Inflammatory macrophage (primary cell): ENCODE measurements at regions not wholly inside any gene's neighbourhood (a gene's known extent, or its start where the extent isn't known, plus 50 kb on each side); places are given as distances from the start of the nearest gene placed in this dataset.

Experiments
- DNase-seq, 2 donors: peaks; one replicate each; pipeline ENCODE4 v3.0.0-alpha.2; 2020 to 2022

GRCh38 chr15:96073908-96074307, 256.6 kb upstream of the NR2F2 start:
- DNase-seq, result no peak

DNA sequence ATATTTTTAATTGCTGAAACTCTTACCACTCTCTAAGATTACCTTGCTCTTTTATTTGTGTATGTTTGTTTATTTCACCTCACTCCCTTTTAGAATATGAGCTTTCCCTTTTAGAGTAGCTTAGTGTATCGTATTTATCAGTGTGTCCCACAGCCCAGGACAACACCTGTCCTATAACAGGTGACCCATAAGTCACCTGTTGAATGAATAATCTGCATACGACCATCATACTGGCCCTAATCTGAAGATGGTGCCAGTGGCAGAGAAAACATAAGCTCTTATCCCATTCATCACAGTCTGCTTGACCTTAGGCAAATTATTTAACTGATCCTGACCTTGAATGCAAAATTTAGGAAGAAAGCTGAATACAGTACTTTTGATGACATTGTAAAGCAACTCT, 254.6 kb upstream of the NR2F2 start:
- no peak for DNase-seq

GRCh38 chr15:96076350-96076749, 254.2 kb upstream of the NR2F2 start:
- DNase-seq, result no peak

DNA sequence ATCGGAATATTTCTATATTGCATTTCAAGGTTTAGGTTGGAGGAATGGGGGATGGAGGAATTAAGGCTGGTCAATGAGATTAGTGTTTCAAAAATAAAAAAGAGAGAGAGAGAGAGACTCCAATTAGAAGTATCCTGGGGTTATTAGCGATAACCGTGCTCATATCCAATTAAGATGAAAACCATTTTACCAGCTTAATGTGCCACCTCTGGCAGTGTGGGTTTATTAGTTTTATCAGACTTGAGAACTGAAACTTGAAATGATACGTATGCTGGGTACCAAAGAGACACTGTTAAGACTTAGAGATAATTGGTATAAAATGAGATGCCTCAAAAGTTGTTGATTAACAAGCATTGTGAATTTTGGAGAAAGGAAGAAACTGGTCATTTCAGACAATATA, 251.5 kb upstream of the NR2F2 start:
- DNase-seq, result no peak

- DNase-seq, result no peak
Observed at GRCh38 chr15:96079882-96080281, 250.6 kb upstream of the NR2F2 start.

DNA sequence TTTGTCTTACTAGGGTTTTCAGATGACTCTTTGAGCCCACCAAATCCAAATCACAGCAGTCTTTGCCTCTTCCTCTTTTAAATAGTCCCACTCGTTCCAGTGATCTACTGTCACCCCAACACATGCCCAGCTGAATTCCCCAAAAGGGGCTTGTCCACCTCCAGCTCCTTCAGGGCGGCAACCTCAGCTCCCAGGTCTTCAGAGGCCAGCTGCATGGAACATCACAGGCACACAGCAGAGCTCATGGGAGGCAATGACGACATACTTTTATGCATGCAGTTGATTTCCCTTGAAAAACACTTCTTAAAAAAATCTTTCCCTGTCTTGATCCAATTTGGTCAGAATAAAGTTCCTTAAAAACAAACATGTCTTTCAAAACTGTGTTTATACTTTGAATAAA, 244.3 kb upstream of the NR2F2 start:
- no peak for DNase-seq

GRCh38 chr15:96087180-96087884, 243.2 kb upstream of the NR2F2 start:
- no peak for DNase-seq

DNA sequence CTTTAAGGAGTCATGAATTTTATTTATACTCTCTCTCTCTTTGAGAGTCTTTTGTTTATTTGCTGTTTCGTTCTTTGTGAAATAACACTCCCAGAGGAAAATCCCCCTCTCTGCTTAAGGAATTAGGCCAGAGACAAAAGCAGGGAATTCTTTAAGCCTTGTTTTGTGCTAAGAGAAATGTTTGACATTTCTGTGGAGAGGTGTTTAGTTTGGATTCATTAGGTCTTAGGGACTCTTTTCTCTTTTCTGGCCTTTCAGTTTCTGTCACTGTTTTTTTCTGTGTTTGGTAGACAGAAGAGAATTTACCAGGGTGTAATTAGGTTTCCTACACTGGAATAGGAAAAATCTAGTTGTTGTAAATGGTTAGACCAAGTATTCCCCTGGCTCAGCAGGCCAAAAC, 241.8 kb upstream of the NR2F2 start:
- no peak for DNase-seq

DNA sequence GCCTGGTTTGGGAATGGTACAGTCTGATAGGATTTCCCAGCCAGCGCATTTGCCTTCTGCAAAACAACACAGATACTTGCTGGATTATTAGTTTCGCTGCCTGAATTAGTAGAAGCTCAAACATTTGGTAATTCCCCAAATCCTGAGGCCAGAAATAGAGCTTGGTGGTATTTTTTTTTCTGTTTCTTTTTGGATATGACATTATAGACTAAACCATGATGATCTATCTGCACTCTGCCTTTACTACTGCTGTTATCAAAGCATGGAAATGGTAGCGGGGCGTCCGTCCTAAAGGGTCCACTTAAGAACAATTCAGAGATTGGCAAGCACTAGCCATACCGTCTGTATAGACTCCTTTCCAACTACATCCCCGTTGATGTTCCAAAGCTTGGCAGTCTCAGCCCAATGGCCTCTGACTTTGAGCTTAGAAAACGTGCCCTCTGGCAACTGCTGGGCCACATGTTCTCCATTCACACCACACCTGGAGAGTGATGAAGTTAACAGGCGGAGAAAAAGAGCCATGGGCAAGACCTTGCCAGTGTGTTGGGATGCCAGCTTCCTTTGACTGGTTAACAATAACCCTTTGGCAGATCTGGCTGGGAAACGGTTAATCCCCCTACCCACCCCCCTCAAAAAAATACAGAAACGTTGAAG, 241.0 kb upstream of the NR2F2 start:
- no peak for DNase-seq

- no peak for DNase-seq
Observed at GRCh38 chr15:96092186-96092585, 238.3 kb upstream of the NR2F2 start.

DNA sequence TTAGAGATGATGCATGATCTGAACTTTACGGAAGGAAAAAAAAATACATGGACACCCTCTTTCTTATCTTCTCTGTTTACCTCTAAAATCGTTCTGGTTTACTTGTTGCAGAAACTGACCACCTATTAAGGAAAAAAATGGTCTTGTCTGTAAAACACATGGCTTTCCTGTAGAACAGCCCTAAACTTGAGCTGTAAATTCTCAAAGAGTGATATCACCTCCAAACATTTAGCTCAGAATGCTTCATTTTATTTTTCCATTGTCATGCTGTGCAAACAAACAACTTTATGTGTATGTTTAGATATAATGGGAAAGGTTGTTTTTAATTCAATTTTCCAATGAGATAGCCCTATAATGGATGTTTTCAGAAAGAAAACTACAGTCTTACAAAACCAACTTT, 237.4 kb upstream of the NR2F2 start:
- no peak for DNase-seq

- no peak for DNase-seq
Observed at GRCh38 chr15:96097661-96098060, 232.8 kb upstream of the NR2F2 start.

DNA sequence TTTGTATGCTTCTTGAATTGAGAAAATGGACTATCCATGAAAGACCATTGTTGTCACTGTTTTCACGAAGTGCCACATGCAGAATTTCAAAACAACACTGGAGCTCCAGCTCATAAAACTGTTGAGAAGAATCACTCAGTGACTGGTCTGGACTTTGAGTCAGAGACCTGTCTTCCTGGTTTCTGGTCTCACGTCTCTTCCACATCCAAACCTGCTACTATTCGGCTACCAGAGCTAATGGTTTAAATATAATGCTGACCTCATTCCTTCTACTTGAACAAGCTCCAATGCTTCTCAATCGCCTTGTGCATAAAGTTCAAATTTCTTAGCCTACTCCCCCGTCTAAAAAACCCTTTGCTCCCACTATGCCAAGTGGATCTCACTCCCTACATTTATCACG, 227.9 kb upstream of the NR2F2 start:
- no peak for DNase-seq

DNA sequence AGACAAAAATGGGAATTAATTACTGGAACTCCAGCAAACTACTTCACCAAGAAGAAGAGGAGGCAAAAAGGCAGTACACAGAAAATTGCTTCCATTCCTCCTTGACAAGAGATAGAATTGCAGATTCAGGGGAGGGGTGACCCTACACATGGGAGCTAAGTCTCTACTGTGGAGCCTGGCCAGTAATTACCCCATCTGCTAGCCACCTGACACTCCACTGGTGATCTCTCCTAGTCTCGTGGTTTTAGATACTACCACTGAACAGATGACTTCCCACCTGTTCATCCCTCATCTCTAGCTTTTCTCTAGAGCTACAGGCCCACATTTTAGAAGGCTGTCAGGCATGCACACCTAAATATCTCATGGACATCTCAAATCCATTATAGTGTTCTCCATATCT, 224.3 kb upstream of the NR2F2 start:
- no peak for DNase-seq

GRCh38 chr15:96106628-96107027, 223.9 kb upstream of the NR2F2 start:
- no peak for DNase-seq

DNA sequence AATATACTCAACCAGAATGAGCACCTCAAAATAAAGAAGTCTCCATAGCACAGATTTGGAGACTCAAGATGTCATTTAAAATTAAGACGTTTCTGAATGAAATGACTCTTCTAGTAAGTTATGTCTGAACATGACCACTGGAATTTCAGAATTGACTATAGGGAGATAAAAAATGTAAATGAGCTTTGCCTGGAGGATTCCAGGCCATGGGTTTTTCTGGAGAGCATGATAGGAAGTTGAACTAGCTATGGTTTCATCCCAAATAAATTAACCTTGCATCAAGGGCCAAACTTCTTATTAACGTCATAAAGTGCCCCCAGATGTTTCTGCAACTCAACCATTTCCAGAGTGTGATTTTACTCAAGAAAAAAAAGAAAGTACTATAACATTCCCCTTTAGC, 222.6 kb upstream of the NR2F2 start:
- DNase-seq, result no peak

DNA sequence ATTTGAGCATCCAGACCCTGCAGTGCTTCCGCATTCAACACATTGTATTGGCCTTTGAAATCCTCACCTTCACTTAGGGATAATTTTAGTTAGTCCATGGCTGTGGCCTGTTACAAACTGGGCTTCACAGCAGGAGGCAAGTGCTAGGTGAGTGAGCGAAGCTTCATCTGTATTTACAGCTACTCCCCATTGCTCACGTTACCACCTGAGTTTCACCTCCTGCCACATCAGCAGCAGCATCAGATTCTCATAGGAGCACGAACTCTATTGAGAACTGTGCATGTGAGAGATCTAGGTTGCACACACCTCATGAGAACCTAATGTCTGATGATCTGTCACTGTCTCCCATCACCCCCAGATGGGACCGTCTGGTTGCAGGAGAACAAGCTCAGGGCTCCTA, 222.1 kb upstream of the NR2F2 start:
- no peak for DNase-seq

- no peak for DNase-seq
Observed at GRCh38 chr15:96109820-96110219, 220.7 kb upstream of the NR2F2 start.

DNA sequence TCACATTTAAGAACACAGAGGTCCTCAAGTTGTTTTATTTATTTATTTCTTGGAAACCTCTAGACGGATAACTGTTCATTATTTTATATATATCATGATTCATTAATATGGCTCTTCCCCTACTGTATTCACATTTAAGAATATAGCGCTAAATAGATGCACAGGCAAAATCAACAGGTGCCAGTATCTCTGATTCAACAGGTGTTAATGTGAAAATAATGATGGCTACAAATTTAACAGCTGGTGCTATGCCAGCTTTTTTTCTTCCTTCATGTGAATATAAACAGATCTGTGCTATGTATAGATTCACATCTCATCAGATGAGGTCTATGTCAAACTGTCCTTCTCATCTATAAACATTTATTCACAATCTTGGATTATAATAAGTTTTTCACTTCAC, 218.5 kb upstream of the NR2F2 start:
- no peak for DNase-seq

GRCh38 chr15:96115642-96116041, 214.9 kb upstream of the NR2F2 start:
- DNase-seq, result no peak

GRCh38 chr15:96117270-96117669, 213.2 kb upstream of the NR2F2 start:
- DNase-seq, result no peak

DNA sequence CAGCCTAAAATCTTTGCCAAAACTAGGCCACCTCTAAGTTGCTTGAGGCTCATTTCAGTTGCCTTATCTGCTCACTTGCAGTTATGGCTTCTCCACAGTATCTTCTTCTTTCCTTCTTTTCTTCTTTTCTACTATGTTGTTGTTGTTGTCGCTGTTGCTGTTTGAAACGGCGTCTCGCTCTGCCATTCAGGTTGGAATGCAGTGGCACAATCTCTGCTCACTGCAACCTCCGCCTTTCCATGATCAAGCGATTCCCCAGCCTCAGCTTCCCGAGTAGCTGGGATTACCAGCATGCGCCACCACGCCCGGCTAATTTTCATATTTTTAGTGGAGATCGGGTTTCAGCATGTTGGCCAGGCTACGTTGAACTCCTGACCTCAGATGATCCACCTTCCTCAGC, 210.8 kb upstream of the NR2F2 start:
- no peak for DNase-seq

DNA sequence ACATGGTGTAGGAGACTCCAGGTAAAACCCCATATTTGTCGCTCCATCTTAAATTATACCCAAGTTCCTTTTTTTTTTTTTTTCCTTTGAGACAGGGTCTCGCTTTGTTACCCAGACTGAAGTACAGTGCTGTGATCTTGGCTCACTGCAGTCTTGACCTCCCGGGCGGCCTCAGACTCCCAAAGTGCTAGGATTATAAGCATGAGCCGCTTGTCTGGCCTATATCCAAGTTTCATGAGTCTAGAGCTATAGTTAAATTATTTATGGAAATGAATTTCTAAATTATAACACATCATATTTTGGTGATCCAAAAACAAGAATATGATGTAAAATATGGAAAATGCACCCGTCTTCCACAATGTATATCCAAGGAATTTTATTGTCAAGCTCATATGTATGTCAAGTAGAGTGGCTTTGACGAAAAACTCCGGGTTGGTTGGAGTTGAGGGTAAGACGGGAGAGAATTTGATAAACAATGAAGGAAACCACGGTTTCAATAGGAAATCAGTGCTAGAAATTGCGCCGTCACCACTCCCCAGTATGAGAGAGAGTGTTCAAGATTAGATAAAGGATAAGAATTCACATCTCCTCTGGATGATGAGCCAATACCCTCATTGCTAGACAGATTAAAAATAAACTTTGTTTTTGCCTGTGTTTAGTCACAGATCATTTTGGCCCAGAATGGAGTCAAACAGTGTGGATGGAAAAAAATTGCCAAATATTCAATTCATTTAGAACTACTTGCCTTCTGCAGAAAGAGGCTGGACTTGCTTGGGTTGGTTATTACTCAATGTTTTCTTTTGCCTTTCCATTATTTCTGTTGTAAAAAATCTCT, 209.2 kb upstream of the NR2F2 start:
- no peak for DNase-seq
